GM13977 (cell line): ENCODE measurements at regions not wholly inside any gene's neighbourhood (a gene's known extent, or its start where the extent isn't known, plus 50 kb on each side); places are given as distances from the start of the nearest gene placed in this dataset.
"Not testable (repeated sequence)": the region's sequence is repeated elsewhere in the genome, so short reads cannot be mapped to it uniquely, and the experiment has no call there.

Experiments
- DNase-seq: peaks from one replicate; pipeline ENCODE4 v3.0.0; 2012; ENCODE audit warnings: low spot score
- in situ Hi-C: fragments of 300-500 bp; cut with MboI; formaldehyde crosslinking; loops from one replicate; pipeline ENCODE4 v1.12.0; 2022; ENCODE audit warnings: low sequenced_read_pairs, low pct_unique_long_range_greater_than_20kb, mixed read lengths, inconsistent platforms; ENCODE audit not compliant: unreplicated experiment
- TF ChIP-seq, protein P1 (sequence below): IDR thresholded peaks from 2 replicates; pipeline ENCODE4 v1.5.1; 2012; ENCODE audit warnings: mild to moderate bottlenecking, control low read depth; ENCODE audit not compliant: insufficient read depth; ENCODE audit errors: extremely low read depth, missing control alignments

DNA sequence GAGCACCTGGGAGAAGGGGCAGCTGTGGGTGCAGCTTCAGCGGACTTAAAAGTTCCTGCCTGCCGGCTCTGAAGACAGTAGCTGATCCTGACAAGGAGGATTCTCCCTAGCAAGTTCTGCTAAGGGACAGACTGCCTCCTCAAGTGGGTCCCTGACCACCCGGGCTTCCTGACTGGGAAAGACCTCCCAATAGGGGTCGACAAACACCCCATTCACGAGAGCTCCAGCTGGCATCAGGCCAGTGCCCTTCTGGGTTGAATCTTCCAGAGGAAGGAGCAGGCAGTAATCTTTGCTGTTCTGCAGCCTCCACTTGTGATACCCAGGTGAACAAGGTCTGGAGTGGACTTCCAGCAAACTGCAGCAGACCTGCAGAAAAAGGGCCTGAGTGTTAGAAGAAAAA lies 632.9 kb downstream of the CCDC85A start:
- TF ChIP-seq, protein P1, sequence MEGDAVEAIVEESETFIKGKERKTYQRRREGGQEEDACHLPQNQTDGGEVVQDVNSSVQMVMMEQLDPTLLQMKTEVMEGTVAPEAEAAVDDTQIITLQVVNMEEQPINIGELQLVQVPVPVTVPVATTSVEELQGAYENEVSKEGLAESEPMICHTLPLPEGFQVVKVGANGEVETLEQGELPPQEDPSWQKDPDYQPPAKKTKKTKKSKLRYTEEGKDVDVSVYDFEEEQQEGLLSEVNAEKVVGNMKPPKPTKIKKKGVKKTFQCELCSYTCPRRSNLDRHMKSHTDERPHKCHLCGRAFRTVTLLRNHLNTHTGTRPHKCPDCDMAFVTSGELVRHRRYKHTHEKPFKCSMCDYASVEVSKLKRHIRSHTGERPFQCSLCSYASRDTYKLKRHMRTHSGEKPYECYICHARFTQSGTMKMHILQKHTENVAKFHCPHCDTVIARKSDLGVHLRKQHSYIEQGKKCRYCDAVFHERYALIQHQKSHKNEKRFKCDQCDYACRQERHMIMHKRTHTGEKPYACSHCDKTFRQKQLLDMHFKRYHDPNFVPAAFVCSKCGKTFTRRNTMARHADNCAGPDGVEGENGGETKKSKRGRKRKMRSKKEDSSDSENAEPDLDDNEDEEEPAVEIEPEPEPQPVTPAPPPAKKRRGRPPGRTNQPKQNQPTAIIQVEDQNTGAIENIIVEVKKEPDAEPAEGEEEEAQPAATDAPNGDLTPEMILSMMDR = no peak
- no peak for DNase-seq

DNA sequence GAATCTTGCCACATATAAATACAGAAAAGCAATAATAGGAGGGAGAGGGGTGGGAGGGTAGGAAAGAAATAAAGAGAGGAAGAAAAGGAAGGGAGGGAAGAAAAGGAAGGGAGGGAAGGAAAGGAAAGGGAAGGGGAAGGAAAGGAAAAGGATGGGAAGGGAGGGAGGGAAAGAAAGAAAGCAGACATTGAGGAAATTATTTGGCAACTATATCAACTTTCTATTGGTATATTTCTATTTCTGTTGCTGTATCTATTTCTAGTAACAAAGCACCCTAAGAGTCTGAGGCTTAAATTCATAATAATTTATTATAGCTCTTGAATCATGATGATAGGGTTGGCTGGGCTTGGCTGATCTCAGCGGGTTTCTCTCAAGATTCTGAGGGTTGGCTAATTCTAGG lies 648.0 kb downstream of the CCDC85A start:
- DNase-seq = no peak
- TF ChIP-seq, protein P1 = no peak
- in situ Hi-C loops = no loop called here

More for the DNA sequence above, 632.9 kb downstream of the CCDC85A start:
- in situ Hi-C loops = no loop called here

DNA sequence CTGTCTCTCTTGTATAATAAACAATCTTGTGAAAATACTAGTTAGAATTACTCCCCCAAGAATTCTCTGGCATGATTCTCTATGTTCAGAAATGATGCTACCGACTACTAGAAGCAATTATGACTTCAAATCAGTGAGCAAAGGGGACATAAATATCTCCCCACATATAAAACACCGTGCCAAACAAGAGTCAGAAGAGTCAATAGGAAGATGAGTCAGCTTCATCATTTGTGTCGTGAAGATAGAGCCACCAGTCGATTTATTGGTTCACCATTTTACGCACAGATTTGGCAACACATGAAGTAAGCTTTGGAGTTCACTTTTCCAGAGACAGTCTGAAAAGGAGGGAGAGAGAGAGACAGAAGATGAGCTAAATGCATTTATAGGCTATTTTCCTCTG lies 650.9 kb downstream of the CCDC85A start:
- DNase-seq = no peak
- TF ChIP-seq, protein P1 = no peak
- in situ Hi-C loops = no loop called here

DNA sequence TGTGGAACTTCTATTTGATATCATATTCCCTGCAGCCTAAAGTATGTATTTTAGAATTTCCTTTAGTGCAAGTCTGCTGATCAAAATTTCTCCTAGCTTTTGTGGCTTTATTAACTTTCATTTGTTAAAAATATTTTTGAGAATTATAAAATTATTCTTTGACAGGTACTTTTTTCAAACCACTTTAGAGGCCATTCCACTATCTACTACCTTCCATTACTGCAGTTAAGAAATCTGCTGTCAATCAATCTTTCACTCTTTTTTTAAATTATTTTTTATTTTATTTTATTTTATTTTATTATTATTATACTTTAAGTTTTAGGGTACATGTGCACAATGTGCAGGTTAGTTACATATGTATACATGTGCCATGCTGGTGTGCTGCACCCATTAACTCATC lies 656.2 kb downstream of the CCDC85A start:
- DNase-seq, in situ Hi-C loops: not testable (repeated sequence)

DNA sequence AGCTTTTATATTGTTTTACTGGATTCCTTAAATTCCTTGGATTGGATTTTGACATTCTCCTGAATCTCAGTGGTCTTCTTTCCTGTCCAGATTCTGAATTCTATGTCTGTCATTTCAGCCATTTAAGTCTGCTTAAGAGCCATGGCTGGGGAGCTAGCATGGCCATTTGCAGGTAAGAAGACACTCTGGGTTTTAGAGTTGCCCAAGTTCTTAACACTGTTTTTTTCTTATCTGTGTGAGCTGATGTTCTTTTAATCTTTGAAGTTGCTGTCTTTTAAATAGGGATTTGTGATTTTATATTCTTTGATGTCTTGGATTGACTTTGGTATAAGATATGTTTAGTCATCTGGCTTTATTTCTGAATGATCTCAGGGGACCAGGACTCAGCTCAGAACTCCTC lies 677.2 kb downstream of the CCDC85A start:
- TF ChIP-seq, protein P1 = no peak
- no peak for DNase-seq
- in situ Hi-C loops = no loop called here

DNA sequence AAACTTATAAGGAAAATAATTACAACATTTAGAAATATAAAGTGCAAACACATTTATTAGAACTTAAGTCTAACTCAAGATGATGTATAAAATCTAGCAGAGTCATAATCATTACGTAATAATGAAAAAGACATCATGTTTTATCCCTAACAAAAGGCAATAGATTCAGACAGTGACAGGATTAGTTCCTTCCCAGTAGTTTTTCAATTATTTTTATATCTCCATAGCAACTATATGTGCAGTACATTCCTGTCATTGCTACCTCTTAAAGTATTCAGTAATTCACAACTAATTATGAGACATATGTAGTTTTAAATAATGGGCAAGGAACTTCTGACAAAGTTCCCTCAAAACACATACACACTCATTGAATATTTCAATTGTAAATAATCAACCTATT lies 687.9 kb downstream of the CCDC85A start:
- TF ChIP-seq, protein P1 = no peak
- DNase-seq = no peak
- in situ Hi-C loops = no loop called here

DNA sequence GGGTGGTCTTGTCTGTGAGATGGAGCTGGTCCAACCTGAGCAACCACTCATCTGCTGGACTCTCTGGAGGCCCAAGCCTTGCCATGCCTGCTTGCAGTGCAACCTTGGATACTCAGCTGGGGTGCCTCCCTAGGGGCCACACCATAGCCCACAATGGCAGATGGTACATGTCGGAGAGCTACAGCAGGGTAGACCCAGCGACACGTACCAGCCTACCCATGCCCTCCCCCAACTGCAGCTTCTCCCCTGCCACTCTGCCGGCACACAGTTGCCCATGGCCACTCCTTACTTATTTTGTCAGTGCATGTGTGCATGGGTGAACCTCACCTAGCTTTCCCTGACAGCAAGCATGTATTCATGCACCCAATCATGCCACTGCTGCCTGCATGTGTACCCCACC lies 690.9 kb downstream of the CCDC85A start:
- DNase-seq = no peak
- in situ Hi-C loops = no loop called here

More for the DNA sequence above, 690.9 kb downstream of the CCDC85A start:
- TF ChIP-seq, protein P1 = no peak
